Bronchial epithelial cell (primary cell): ENCODE measurements at regions not wholly inside any gene's neighbourhood (a gene's known extent, or its start where the extent isn't known, plus 50 kb on each side); places are given as distances from the start of the nearest gene placed in this dataset.

ENCODE experiments used
- DNase-seq: peaks from one replicate; pipeline ENCODE4 v3.0.0-alpha.2; 2010; ENCODE audit warnings: low read depth
- FAIRE-seq: peaks from 2 replicates; lab custom pipeline; 2011; peaks lifted over from hg19 to GRCh38; lab: Jason Lieb, UNC
- H3K27me3 ChIP-seq: 2 replicates; pipeline ENCODE4 v1.5.1; 2011; ENCODE audit warnings: low read length; ENCODE audit not compliant: control insufficient read depth, insufficient read depth
- H3K36me3 ChIP-seq: 2 replicates; pipeline ENCODE4 v1.5.1; 2011; ENCODE audit warnings: low read length; ENCODE audit not compliant: control insufficient read depth, insufficient read depth
- H3K4me3 ChIP-seq: 2 replicates; pipeline ENCODE4 v1.5.1; 2011; ENCODE audit warnings: mild to moderate bottlenecking, low read depth, low read length, control low read depth
- TF ChIP-seq, protein P1 (sequence below): IDR thresholded peaks from 2 replicates; pipeline ENCODE4 v1.5.1; 2011; ENCODE audit warnings: mild to moderate bottlenecking, moderate library complexity, low read length, control low read depth, inconsistent platforms; ENCODE audit not compliant: insufficient read depth, severe bottlenecking

DNA sequence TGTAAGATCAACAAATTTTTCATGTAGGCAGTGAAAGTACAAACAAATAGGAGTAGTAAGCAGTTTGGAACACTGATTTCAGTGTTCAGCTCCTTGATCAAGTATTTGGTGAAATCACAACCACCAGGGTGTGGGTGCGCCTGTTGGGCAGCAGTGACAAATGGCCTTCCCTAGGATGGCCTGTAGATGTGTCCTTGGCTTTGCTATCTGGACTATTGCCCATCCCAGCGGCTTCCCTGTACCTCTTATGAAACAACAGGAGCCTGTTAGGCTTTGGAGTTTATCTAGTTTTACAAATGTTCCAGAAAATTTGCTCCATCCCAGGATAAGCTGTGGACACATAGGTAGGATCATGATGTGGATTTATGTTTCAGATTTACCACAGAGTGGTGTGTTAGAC lies 216.8 kb upstream of the FAT1 start:
- Histone ChIP-seq H3K27me3 (no peaks in the 10 kb centered on the region), H3K36me3 (no peaks in the 10 kb centered on the region), H3K4me3 (no peak overlapping the region)
- FAIRE-seq (no peak), DNase-seq (no peak)
- TF ChIP-seq, protein P1, sequence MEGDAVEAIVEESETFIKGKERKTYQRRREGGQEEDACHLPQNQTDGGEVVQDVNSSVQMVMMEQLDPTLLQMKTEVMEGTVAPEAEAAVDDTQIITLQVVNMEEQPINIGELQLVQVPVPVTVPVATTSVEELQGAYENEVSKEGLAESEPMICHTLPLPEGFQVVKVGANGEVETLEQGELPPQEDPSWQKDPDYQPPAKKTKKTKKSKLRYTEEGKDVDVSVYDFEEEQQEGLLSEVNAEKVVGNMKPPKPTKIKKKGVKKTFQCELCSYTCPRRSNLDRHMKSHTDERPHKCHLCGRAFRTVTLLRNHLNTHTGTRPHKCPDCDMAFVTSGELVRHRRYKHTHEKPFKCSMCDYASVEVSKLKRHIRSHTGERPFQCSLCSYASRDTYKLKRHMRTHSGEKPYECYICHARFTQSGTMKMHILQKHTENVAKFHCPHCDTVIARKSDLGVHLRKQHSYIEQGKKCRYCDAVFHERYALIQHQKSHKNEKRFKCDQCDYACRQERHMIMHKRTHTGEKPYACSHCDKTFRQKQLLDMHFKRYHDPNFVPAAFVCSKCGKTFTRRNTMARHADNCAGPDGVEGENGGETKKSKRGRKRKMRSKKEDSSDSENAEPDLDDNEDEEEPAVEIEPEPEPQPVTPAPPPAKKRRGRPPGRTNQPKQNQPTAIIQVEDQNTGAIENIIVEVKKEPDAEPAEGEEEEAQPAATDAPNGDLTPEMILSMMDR: no peak

DNA sequence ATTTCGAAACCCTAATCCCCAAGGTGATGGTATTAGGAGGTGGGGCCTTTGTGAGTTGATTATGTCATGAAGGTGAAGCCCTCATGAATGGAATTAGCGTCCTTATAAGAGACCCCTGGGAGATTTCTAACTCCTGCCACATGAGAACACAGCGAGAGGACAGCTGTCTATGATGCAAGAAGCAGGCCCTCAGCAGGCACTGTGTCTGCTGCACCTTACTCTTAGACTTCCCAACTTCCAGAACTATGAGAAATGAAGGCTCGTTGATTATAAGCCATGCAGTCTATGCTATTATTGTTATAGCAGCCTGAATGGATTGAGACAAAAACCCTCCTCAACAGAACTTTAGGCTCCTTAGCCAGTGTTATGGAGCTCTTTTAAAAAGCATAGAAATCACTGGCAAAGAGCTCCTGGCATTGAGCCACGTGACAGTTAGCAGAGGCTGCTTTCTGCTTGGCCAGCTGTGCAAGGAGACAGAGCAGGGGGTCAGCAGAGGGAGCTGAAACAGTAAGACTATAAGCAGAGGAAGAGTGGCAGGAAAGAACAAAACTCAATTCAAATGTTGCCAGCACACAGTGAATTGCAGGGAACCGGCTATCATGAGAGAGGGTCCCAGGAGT lies 219.2 kb upstream of the FAT1 start:
- FAIRE-seq (peak; percentile 58), DNase-seq (no peak)
- no peak overlapping the region for H3K4me3 ChIP-seq
- TF ChIP-seq, protein P1: no peak
- H3K27me3 ChIP-seq: no peaks in the 10 kb centered on the region
- H3K36me3 ChIP-seq: no peaks in the 10 kb centered on the region

DNA sequence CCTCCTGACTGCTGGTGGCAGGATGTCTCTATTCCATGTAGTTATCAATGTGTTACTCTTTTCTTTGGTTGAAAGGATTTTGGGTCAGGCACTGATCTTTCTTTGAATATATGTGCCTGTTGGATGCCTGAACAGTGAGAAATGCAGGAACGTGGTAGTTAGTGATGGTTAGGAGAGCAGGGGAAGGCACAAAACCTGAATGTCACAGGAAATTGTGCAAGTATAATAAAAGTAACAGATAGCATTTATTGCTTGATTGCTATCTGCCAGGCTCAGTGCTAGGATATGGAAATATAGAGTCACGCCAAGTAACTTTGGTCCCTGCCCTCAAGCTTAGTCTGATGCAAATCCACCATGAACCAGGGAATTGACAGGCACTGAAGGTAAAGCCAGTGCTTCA lies 219.8 kb upstream of the FAT1 start:
- FAIRE-seq: peak; percentile 7
- Histone ChIP-seq H3K36me3 (no peaks in the 10 kb centered on the region), H3K4me3 (no peak overlapping the region), H3K27me3 (no peaks in the 10 kb centered on the region)
- no peak for DNase-seq
- TF ChIP-seq, protein P1: no peak

DNA sequence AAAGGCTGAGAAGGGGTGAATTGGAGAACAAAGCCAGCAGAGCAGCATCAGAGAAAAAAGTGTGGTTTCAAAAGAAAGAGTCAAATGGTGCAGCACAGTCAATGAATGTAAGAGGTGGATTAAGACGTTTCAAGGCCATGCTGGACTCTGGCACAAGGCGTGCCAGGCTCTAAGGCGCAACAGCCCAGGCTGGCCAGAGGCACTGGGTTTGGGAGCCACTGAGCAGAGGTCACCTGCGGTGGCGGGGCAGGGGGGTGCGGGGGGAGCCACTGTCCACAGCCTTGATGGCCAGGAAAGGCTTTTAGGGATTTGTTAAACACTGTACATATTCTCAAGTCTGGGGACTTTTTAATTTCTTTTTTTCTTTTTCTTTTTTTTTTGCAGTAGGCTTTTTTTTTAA lies 222.5 kb upstream of the FAT1 start:
- no peak for FAIRE-seq

DNA sequence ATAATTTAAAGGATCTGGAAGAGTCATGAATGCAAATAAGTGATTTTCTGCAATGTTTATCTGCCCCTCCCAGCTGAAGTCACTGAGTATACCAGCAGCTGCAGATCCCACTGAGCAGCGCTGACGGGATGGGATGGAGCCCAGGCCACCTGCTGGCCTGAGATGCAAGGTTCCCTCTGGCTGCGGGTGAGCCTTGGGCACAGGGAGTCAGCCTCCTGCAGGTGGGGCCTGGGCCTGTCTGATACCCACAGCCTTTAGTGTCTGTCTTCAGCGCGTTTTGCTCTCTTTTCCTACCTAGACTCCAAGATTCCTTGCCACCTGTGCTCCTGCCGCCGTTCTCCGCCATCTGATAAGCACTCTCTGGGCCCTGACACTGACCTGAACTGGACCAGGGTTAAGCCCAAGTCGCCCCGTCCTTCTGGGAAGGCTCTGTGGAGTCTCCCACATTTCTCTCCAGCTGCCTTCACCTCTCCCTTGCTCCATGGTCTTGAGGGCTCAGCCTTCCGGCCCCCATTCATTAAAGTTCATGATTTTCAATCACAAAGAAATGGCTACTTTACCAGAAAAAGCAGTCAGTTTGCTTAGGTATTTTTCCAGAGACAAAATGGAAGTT lies 223.1 kb upstream of the FAT1 start:
- Histone ChIP-seq H3K4me3 (no peak overlapping the region), H3K36me3 (no peaks in the 10 kb centered on the region), H3K27me3 (no peaks in the 10 kb centered on the region)
- TF ChIP-seq, protein P1: peak; percentile 54
- DNase-seq (peak; percentile 38), FAIRE-seq (no peak)

More for the DNA sequence above, 222.5 kb upstream of the FAT1 start:
- Histone ChIP-seq H3K27me3 (no peaks in the 10 kb centered on the region), H3K36me3 (no peaks in the 10 kb centered on the region), H3K4me3 (no peak overlapping the region)
- no peak for DNase-seq
- TF ChIP-seq, protein P1: no peak
